ENCODE measurements at regions not wholly inside any gene's neighbourhood (a gene's known extent, or its start where the extent isn't known, plus 50 kb on each side); places are given as distances from the start of the nearest gene placed in this dataset.

GRCh38 chr3:182083112-182083511, 371.4 kb downstream of the SOX2 start:
- no peak for DNase-seq

GRCh38 chr3:182092662-182093262, 381.0 kb downstream of the SOX2 start:
- peak; percentile 12 for DNase-seq

- no peak for DNase-seq
These were observed 382.6 kb downstream of the SOX2 start for GRCh38 chr3:182094321-182094720.

GRCh38 chr3:182104881-182105280, 393.2 kb downstream of the SOX2 start:
- DNase-seq, result no peak

GRCh38 chr3:182105875-182106274, 394.1 kb downstream of the SOX2 start:
- no peak for DNase-seq

GRCh38 chr3:182108371-182108770, 396.6 kb downstream of the SOX2 start:
- DNase-seq, result no peak

- no peak for DNase-seq
These were observed 400.2 kb downstream of the SOX2 start for GRCh38 chr3:182111967-182112366.

- no peak for DNase-seq
These were observed 403.7 kb downstream of the SOX2 start for GRCh38 chr3:182115328-182116015.

GRCh38 chr3:182116386-182116785, 404.7 kb downstream of the SOX2 start:
- no peak for DNase-seq

GRCh38 chr3:182117131-182117530, 405.4 kb downstream of the SOX2 start:
- DNase-seq, result no peak

GRCh38 chr3:182117583-182117982, 405.9 kb downstream of the SOX2 start:
- no peak for DNase-seq

GRCh38 chr3:182118066-182118465, 406.3 kb downstream of the SOX2 start:
- DNase-seq, result no peak

- DNase-seq, result no peak
These were observed 409.7 kb downstream of the SOX2 start for GRCh38 chr3:182121401-182121800.

- DNase-seq, result no peak
These were observed 411.1 kb downstream of the SOX2 start for GRCh38 chr3:182122779-182123178.

GRCh38 chr3:182124187-182124586, 412.5 kb downstream of the SOX2 start:
- no peak for DNase-seq

GRCh38 chr3:182124716-182125115, 413.0 kb downstream of the SOX2 start:
- no peak for DNase-seq

GRCh38 chr3:182129740-182130139, 418.0 kb downstream of the SOX2 start:
- DNase-seq, result no peak

- DNase-seq, result no peak
These were observed 422.0 kb downstream of the SOX2 start for GRCh38 chr3:182133752-182134151.

GRCh38 chr3:182135056-182135455, 423.3 kb downstream of the SOX2 start:
- DNase-seq, result no peak

- no peak for DNase-seq
These were observed 424.5 kb downstream of the SOX2 start for GRCh38 chr3:182136008-182136910.

- DNase-seq, result peak; percentile 60
These were observed 426.7 kb downstream of the SOX2 start for GRCh38 chr3:182138393-182138792.

GRCh38 chr3:182139627-182140357, 428.1 kb downstream of the SOX2 start:
- DNase-seq, result no peak

- no peak for DNase-seq
These were observed 431.2 kb downstream of the SOX2 start for GRCh38 chr3:182142928-182143327.

Measured in NCI-H1105 treated with DMSO at 0.1 percent for 48 hours (cell line).